HG02973 (cell line): ENCODE measurements at regions not wholly inside any gene's neighbourhood (a gene's known extent, or its start where the extent isn't known, plus 50 kb on each side); places are given as distances from the start of the nearest gene placed in this dataset.
"Not testable (repeated sequence)": the region's sequence is repeated elsewhere in the genome, so short reads cannot be mapped to it uniquely, and the experiment has no call there.

ENCODE experiments used
- ATAC-seq: cut with Tn5 transposase; IDR thresholded peaks from one replicate; pipeline ENCODE4 v1.9.1; 2021; ENCODE audit warnings: moderate library complexity; ENCODE audit not compliant: unreplicated experiment

GRCh38 chr11:92122561-92122960, 102.1 kb upstream of the FAT3 start:
- ATAC-seq, result no peak

- ATAC-seq, result no peak
These were observed 113.3 kb upstream of the FAT3 start for GRCh38 chr11:92111287-92111686.

DNA sequence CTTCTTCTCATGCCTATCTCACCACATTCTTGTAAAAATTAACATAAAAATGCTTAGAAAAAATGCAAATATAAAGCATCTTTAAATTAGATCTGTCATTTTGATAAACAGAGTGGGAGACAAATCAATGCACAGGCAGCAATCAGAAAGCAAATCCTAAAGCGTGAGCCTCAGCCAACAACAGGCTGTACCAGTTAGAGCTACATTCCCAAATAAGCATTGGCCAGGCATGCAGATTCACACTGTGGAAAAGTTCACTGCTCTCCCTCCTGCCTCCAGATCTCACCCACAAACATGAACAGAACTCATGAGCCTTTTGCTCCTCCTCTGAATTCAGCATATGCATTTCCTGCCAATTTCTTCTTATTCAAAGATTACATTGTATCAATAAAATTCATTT, 115.2 kb upstream of the FAT3 start:
- ATAC-seq, result no peak

- no peak for ATAC-seq
These were observed 117.3 kb upstream of the FAT3 start for GRCh38 chr11:92107331-92107730.

DNA sequence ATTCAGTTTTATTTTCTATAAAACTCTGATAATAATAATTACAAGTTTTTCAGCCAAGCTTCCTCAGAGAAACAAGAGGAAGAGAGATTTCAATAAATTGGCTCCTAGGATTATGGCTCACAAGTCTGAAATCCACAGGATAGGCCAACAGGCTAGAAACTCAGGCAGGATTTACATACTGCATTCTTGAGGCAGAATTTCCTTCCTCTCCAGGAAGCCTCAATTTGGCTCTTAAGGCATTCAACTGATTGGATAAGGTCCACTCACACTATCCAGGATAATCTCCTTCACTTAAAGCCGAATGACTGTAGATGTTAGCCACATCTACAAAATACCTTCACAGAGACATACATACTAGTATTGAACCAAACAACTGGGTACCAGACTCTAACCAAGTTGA, 120.3 kb upstream of the FAT3 start:
- ATAC-seq, result no peak

DNA sequence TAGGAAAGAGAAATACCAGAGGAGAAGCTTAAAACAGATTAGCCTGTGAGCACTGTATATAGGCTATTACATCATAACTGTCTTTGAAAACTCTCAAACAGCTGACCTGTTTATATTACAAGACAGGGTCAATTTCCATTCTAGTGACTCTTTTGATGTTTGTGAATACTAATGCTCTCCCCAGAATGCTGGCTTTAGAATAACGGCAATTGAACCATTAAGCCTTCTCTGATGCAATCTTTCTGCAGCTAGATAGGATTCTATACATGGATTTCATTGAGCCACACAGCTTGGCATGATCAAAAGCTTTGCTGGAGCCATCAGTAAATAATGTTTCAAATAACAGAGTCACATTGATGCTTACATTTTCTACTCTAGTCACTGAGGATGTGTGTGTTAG, 122.7 kb upstream of the FAT3 start:
- ATAC-seq, result no peak

GRCh38 chr11:92099183-92099582, 125.4 kb upstream of the FAT3 start:
- no peak for ATAC-seq

- no peak for ATAC-seq
These were observed 126.4 kb upstream of the FAT3 start for GRCh38 chr11:92098172-92098571.

- ATAC-seq, result no peak
These were observed 136.7 kb upstream of the FAT3 start for GRCh38 chr11:92087725-92088537.

- no peak for ATAC-seq
These were observed 141.5 kb upstream of the FAT3 start for GRCh38 chr11:92083123-92083522.

DNA sequence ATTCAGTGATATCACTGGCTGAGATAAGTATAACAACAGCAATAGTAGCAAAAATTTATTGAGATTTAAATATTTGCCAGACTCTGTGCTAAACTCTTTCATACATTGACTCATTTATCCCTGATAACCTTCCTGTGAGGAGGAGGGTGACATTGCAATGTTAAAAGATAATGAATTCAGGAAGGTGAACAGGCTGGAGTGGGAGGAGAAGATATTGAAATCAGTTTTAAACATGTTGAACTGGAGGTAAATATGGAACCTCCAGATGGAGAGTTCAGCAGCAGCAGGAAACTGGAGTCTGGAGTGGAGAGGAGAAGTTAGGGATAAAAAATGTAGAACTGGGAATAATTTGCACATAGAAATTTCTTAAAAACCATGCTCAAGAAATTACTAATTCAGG, 142.0 kb upstream of the FAT3 start:
- no peak for ATAC-seq

- ATAC-seq, result not testable (repeated sequence)
These were observed 150.1 kb upstream of the FAT3 start for GRCh38 chr11:92074498-92074897.

- no peak for ATAC-seq
These were observed 153.0 kb upstream of the FAT3 start for GRCh38 chr11:92071660-92072059.

DNA sequence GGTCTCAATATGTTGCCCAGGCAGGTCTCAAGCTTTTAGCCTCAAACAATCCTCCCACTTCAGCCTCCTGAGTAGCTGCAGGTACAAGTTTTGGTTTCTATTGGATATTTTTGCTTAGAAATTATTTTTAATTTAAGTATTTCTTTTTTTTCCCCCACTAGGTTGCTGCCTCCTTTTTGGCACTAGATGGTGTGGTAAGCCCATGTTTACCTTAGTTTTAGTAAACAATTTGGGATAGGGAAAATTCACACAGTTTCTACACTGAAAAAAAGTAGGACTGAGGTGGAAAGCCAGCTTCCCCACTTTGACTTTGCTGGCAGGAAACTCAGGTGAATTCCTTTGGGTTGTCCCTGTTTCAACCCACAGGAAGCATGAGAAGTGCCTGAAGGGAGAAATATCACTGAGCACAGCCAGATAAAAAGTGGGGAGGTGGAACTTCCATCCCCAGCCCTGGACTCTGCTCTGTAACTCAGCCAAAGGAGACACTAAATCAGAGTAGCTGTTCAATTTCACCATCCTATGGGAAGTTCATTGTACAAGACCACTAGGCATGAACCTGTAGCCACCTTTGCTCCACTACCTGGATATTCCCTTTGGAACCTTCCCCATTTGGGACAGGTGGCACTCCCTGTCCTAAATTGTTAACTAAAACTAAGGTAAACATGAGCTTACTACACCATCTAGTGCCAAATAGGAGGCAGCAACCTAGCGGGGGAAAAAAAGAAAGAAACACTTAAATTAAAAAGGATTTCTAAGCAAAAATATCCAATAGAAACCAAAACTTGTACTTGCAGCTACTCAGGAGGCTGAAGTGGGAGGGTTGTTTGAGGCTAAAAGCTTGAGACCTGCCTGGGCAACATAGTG, 154.4 kb upstream of the FAT3 start:
- ATAC-seq, result no peak

GRCh38 chr11:92067016-92067415, 157.6 kb upstream of the FAT3 start:
- ATAC-seq, result no peak

GRCh38 chr11:92061456-92062062, 163.1 kb upstream of the FAT3 start:
- no peak for ATAC-seq

GRCh38 chr11:92057849-92058442, 166.7 kb upstream of the FAT3 start:
- no peak for ATAC-seq

DNA sequence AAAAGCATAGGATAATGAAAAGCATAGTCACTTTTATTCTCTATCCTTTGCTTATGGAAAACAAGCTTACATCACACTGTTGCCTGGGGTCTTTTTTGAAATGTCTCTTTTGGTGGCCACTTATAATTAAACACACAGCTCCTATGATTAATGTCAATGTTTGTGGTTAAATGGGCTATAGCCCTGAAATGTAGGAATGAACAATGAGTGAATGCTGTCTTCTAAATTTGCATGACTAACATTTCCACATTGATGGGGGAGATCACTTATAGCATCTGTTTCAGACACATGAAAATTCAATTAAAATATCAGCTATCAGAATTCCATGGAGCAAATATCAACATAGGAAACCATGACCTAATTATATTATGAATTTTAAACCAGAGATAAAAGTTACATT, 171.4 kb upstream of the FAT3 start:
- no peak for ATAC-seq

DNA sequence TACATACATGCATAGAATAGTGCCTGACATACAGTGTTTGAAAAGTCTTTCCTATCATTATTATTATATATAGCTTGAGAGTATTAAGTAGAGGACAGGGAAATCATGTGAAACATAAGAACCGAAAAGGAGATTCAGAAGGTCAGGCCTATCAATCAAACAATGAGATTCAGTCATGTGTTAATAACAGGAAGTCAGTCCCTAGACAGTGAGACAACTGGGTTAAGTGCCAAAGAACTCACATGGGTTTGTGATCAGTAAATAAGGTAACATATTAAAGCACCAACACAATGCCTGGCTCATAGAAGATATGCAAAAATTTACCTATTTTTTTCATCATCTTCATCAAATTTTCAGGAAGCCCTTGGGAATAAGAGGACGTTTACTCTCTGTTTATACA, 174.3 kb upstream of the FAT3 start:
- no peak for ATAC-seq

GRCh38 chr11:92048415-92048814, 176.2 kb upstream of the FAT3 start:
- ATAC-seq, result no peak

- no peak for ATAC-seq
These were observed 178.5 kb upstream of the FAT3 start for GRCh38 chr11:92046103-92046502.
